CD4-positive, alpha-beta T cell treated with Interleukin-10 for 1 hour (primary cell): ENCODE measurements at regions not wholly inside any gene's neighbourhood (a gene's known extent, or its start where the extent isn't known, plus 50 kb on each side); places are given as distances from the start of the nearest gene placed in this dataset.
"Not testable (repeated sequence)": the region's sequence is repeated elsewhere in the genome, so short reads cannot be mapped to it uniquely, and the experiment has no call there.

Source experiments
- DNase-seq: peaks from one replicate; pipeline ENCODE4 v3.0.0-alpha.2; 2020

GRCh38 chr2:186405842-186406241 lies 80.2 kb upstream of the ZC3H15 start:
- DNase-seq, result no peak

- no peak for DNase-seq
Measured at GRCh38 chr2:186407611-186408010, 78.4 kb upstream of the ZC3H15 start.

- DNase-seq, result no peak
Measured at GRCh38 chr2:186410802-186411201, 75.3 kb upstream of the ZC3H15 start.

GRCh38 chr2:186422226-186422625 lies 63.8 kb upstream of the ZC3H15 start:
- no peak for DNase-seq

GRCh38 chr2:186423481-186423880 lies 62.6 kb upstream of the ZC3H15 start:
- DNase-seq, result no peak

GRCh38 chr2:186424265-186424664 lies 61.8 kb upstream of the ZC3H15 start:
- DNase-seq, result no peak

- DNase-seq, result no peak
Measured at GRCh38 chr2:186425576-186425975, 60.5 kb upstream of the ZC3H15 start.

GRCh38 chr2:186426153-186427016 lies 59.7 kb upstream of the ZC3H15 start:
- DNase-seq, result peak; percentile 11

GRCh38 chr2:186427017-186427350 lies 59.1 kb upstream of the ZC3H15 start:
- DNase-seq, result not testable (repeated sequence)

- DNase-seq, result no peak
Measured at GRCh38 chr2:186427970-186428369, 58.1 kb upstream of the ZC3H15 start.

GRCh38 chr2:186429104-186429503 lies 57.0 kb upstream of the ZC3H15 start:
- no peak for DNase-seq

GRCh38 chr2:186431306-186431705 lies 54.8 kb upstream of the ZC3H15 start:
- DNase-seq, result no peak

GRCh38 chr2:186433040-186433439 lies 53.0 kb upstream of the ZC3H15 start:
- DNase-seq, result no peak

- no peak for DNase-seq
Measured at GRCh38 chr2:186433777-186434432, 52.2 kb upstream of the ZC3H15 start.
